T1000 (cell line): ENCODE measurements at regions not wholly inside any gene's neighbourhood (a gene's known extent, or its start where the extent isn't known, plus 50 kb on each side); places are given as distances from the start of the nearest gene placed in this dataset.

ENCODE experiments used
- DNase-seq: peaks from one replicate; lab custom pipeline; 2025; ENCODE audit warnings: mixed read lengths; lab: John Stamatoyannopoulos, UW

GRCh38 chrX:39289827-39290226, 488.6 kb downstream of the MID1IP1 start:
- DNase-seq, result no peak

- DNase-seq, result no peak
Observed at GRCh38 chrX:39293203-39293602, 491.9 kb downstream of the MID1IP1 start.

- no peak for DNase-seq
Observed at GRCh38 chrX:39296472-39296871, 495.2 kb downstream of the MID1IP1 start.

GRCh38 chrX:39298821-39299220, 497.6 kb downstream of the MID1IP1 start:
- DNase-seq, result no peak

GRCh38 chrX:39299615-39300014, 498.4 kb downstream of the MID1IP1 start:
- DNase-seq, result no peak

GRCh38 chrX:39301036-39301435, 499.8 kb downstream of the MID1IP1 start:
- no peak for DNase-seq

GRCh38 chrX:39302838-39303237, 501.6 kb downstream of the MID1IP1 start:
- no peak for DNase-seq

- DNase-seq, result no peak
Observed at GRCh38 chrX:39304746-39305145, 503.5 kb downstream of the MID1IP1 start.

GRCh38 chrX:39307488-39307887, 506.2 kb downstream of the MID1IP1 start:
- no peak for DNase-seq

GRCh38 chrX:39308126-39308525, 506.9 kb downstream of the MID1IP1 start:
- DNase-seq, result no peak

GRCh38 chrX:39309018-39309635, 507.9 kb downstream of the MID1IP1 start:
- DNase-seq, result no peak

- DNase-seq, result no peak
Observed at GRCh38 chrX:39309721-39310152, 508.5 kb downstream of the MID1IP1 start.

- DNase-seq, result no peak
Observed at GRCh38 chrX:39310891-39311290, 509.6 kb downstream of the MID1IP1 start.

- DNase-seq, result no peak
Observed at GRCh38 chrX:39311646-39312045, 510.4 kb downstream of the MID1IP1 start.

GRCh38 chrX:39313146-39313545, 511.9 kb downstream of the MID1IP1 start:
- DNase-seq, result no peak

GRCh38 chrX:39318506-39319343, 517.5 kb downstream of the MID1IP1 start:
- DNase-seq, result no peak

- no peak for DNase-seq
Observed at GRCh38 chrX:39320165-39320564, 518.9 kb downstream of the MID1IP1 start.

GRCh38 chrX:39322496-39322895, 521.2 kb downstream of the MID1IP1 start:
- no peak for DNase-seq

- no peak for DNase-seq
Observed at GRCh38 chrX:39324233-39324930, 523.1 kb downstream of the MID1IP1 start.

GRCh38 chrX:39327255-39327654, 526.0 kb downstream of the MID1IP1 start:
- DNase-seq, result no peak

- no peak for DNase-seq
Observed at GRCh38 chrX:39327705-39328104, 526.4 kb downstream of the MID1IP1 start.

- no peak for DNase-seq
Observed at GRCh38 chrX:39328661-39329060, 527.4 kb downstream of the MID1IP1 start.
